Islet precursor cell (in vitro differentiated cells): ENCODE measurements at regions not wholly inside any gene's neighbourhood (a gene's known extent, or its start where the extent isn't known, plus 50 kb on each side); places are given as distances from the start of the nearest gene placed in this dataset.
A peak's percentile ranks its signal among the peaks of the same experiment; 100 is the strongest.
"Not testable (repeated sequence)": the region's sequence is repeated elsewhere in the genome, so short reads cannot be mapped to it uniquely, and the experiment has no call there.

ENCODE experiments used
- DNase-seq: peaks from one replicate; pipeline ENCODE4 v3.0.0-alpha.2; 2018

- not testable (repeated sequence) for DNase-seq
Observed at GRCh38 chr7:123321578-123321977, 121.8 kb upstream of the SLC13A1 start.

GRCh38 chr7:123319911-123320310 lies 120.1 kb upstream of the SLC13A1 start:
- DNase-seq: no peak

- DNase-seq: no peak
Observed at GRCh38 chr7:123314886-123315285, 115.1 kb upstream of the SLC13A1 start.

GRCh38 chr7:123308254-123308951 lies 108.6 kb upstream of the SLC13A1 start:
- no peak for DNase-seq

- no peak for DNase-seq
Observed at GRCh38 chr7:123305840-123306375, 106.1 kb upstream of the SLC13A1 start.

- no peak for DNase-seq
Observed at GRCh38 chr7:123303926-123304325, 104.2 kb upstream of the SLC13A1 start.

- DNase-seq: no peak
Observed at GRCh38 chr7:123296965-123297364, 97.2 kb upstream of the SLC13A1 start.

GRCh38 chr7:123293710-123294109 lies 93.9 kb upstream of the SLC13A1 start:
- DNase-seq: no peak

GRCh38 chr7:123292227-123292626 lies 92.5 kb upstream of the SLC13A1 start:
- no peak for DNase-seq

- no peak for DNase-seq
Observed at GRCh38 chr7:123289200-123289599, 89.4 kb upstream of the SLC13A1 start.

- peak; percentile 58 for DNase-seq
Observed at GRCh38 chr7:123285076-123285700, 85.4 kb upstream of the SLC13A1 start.

GRCh38 chr7:123283373-123283772 lies 83.6 kb upstream of the SLC13A1 start:
- DNase-seq: no peak

GRCh38 chr7:123282181-123282580 lies 82.4 kb upstream of the SLC13A1 start:
- no peak for DNase-seq

GRCh38 chr7:123279949-123280348 lies 80.2 kb upstream of the SLC13A1 start:
- no peak for DNase-seq

GRCh38 chr7:123275036-123275753 lies 75.4 kb upstream of the SLC13A1 start:
- DNase-seq: no peak

- no peak for DNase-seq
Observed at GRCh38 chr7:123273185-123273584, 73.4 kb upstream of the SLC13A1 start.

- DNase-seq: peak; percentile 61
Observed at GRCh38 chr7:123271856-123272255, 72.1 kb upstream of the SLC13A1 start.

- DNase-seq: peak; percentile 75
Observed at GRCh38 chr7:123271231-123271630, 71.5 kb upstream of the SLC13A1 start.

- DNase-seq: no peak
Observed at GRCh38 chr7:123270570-123270969, 70.8 kb upstream of the SLC13A1 start.

GRCh38 chr7:123265853-123266252 lies 66.1 kb upstream of the SLC13A1 start:
- no peak for DNase-seq

GRCh38 chr7:123264820-123265219 lies 65.1 kb upstream of the SLC13A1 start:
- DNase-seq: not testable (repeated sequence)

- no peak for DNase-seq
Observed at GRCh38 chr7:123260428-123260960, 60.7 kb upstream of the SLC13A1 start.

- no peak for DNase-seq
Observed at GRCh38 chr7:123259759-123260158, 60.0 kb upstream of the SLC13A1 start.
